Stomach (tissue), 8 donors: ENCODE measurements at regions not wholly inside any gene's neighbourhood (a gene's known extent, or its start where the extent isn't known, plus 50 kb on each side); places are given as distances from the start of the nearest gene placed in this dataset.

Experiments used
- DNase-seq, 2 donors: peaks; one replicate each; pipeline versions ENCODE4 v3.0.0 to v3.0.0-alpha.2; 2013 to 2019
- H3K27ac ChIP-seq, 5 donors: fragments of 200-600 bp in 4 of 5; sonication (generic) in 4 of 5; one replicate each; pipeline ENCODE4 v1.5.1; 2013 to 2019; ENCODE audit warnings: mild to moderate bottlenecking in 1 of 5, moderate library complexity in 1 of 5
- H3K27me3 ChIP-seq, 3 donors: fragments of 200-600 bp; sonication (generic); one replicate each; pipeline ENCODE4 v1.5.1; 2017 to 2019; ENCODE audit warnings: mixed run types in 1 of 3
- H3K36me3 ChIP-seq, 4 donors: fragments of 200-600 bp; sonication (generic); 1 replicate in 3 of 4; 2 replicates in 1 of 4; pipeline ENCODE4 v1.5.1; 2016 to 2019
- H3K4me1 ChIP-seq, 4 donors: fragments of 200-600 bp; sonication (generic); one replicate each; pipeline ENCODE4 v1.5.1; 2016 to 2019
- H3K4me3 ChIP-seq, 4 donors: fragments of 200-600 bp; sonication (generic) in 3 of 4; one replicate each; pipeline ENCODE4 v1.5.1; 2016 to 2019; ENCODE audit warnings: mild to moderate bottlenecking in 1 of 4
- H3K9me3 ChIP-seq, 4 donors: fragments of 200-600 bp; sonication (generic); one replicate each; pipeline ENCODE4 v1.5.1; 2016 to 2019
- CTCF ChIP-seq, 7 experiments: fragments of 450-650 bp in 4 of 7; fragments of 200-600 bp in 3 of 7; sonication (generic) in 3 of 7; IDR thresholded peaks; one replicate each; pipeline ENCODE4 v1.5.1; 2016 to 2019; ENCODE audit warnings: antibody characterized with exemption in 7 of 7, control low read depth in 2 of 7, mild to moderate bottlenecking in 1 of 7
- EP300 ChIP-seq: sonication (generic); formaldehyde crosslinking; IDR thresholded peaks from one replicate; pipeline ENCODE4 v1.6.1; 2017; ENCODE audit warnings: antibody characterized with exemption
- POLR2A ChIP-seq, 4 donors: fragments of 450-650 bp; IDR thresholded peaks; one replicate each; pipeline ENCODE4 v1.6.1; 2016; ENCODE audit warnings: antibody characterized with exemption in 4 of 4, control low read depth in 2 of 4, mild to moderate bottlenecking in 1 of 4, moderate library complexity in 1 of 4
- POLR2AphosphoS5 ChIP-seq, 3 donors: sonication (generic); formaldehyde crosslinking; IDR thresholded peaks; one replicate each; pipeline ENCODE4 v1.6.1; 2016; ENCODE audit warnings: antibody characterized with exemption in 3 of 3
- WGBS, 5 donors: extraction: QIAGEN DNeasy Blood & Tissue Kit in 3 of 5; methylation state at CpG; one replicate each; pipeline versions ENCODE4 v1.1.5 to v1.1.7; 2013 to 2018; 5-methylcytosine and 5-hydroxymethylcytosine counted together
- intact Hi-C: fragments of 100-400 bp; cut with DNase I; formaldehyde crosslinking; loops from one replicate; pipeline ENCODE4 v1.15.1; 2023; ENCODE audit warnings: low total_unique reads
- donor health status: healthy with polysubstance abuse.
- donor health status: Bipolar disorder and iron deficiency.
- donor health status: healthy.

GRCh38 chr13:76461999-76462398, 424.2 kb downstream of the KCTD12 start:
- no peak overlapping the region for H3K4me3 ChIP-seq
- TF ChIP-seq EP300 (no peak), POLR2A (IDR thresholded peaks at IDR 0.05) (no peak), POLR2AphosphoS5 (IDR thresholded peaks at IDR 0.05) (no peak), CTCF (IDR thresholded peaks at IDR 0.05) (no peak)
- no peaks in the 10 kb centered on the region for H3K27me3 ChIP-seq
- no peak overlapping the region for H3K27ac ChIP-seq
- H3K4me1 ChIP-seq: peaks cover 0 to 15% (median 0%) of the 10 kb centered on the region in 4 donors
- 36 to 51% (median 48%) methylated on average over 4 of the region's 4 CpGs for WGBS, 5 donors
- H3K9me3 ChIP-seq: no peaks in the 10 kb centered on the region
- DNase-seq: peak in 1 of 2 donors; percentile 35
- intact Hi-C loops: no loop called here
- H3K36me3 ChIP-seq: no peaks in the 10 kb centered on the region

- Histone ChIP-seq H3K27me3 (no peaks in the 10 kb centered on the region), H3K4me3 (no peak overlapping the region), H3K9me3 (no peaks in the 10 kb centered on the region), H3K4me1 (peaks cover 0 to 15% (median 0%) of the 10 kb centered on the region in 4 donors), H3K36me3 (no peaks in the 10 kb centered on the region), H3K27ac (no peak overlapping the region)
- 84 to 93% (median 89%) methylated on average over 1 of the region's 1 CpG for WGBS, 5 donors
- no peak for TF ChIP-seq CTCF (IDR thresholded peaks at IDR 0.05)
- TF ChIP-seq EP300: no peak
- no peak for TF ChIP-seq POLR2A (IDR thresholded peaks at IDR 0.05)
- no peak for TF ChIP-seq POLR2AphosphoS5 (IDR thresholded peaks at IDR 0.05)
- DNase-seq: no peak
- intact Hi-C loops: no loop called here
Measured at GRCh38 chr13:76461484-76461883, 424.7 kb downstream of the KCTD12 start.

- intact Hi-C loops: no loop called here
- DNase-seq: no peak
- Histone ChIP-seq H3K36me3 (no peaks in the 10 kb centered on the region), H3K4me3 (no peak overlapping the region), H3K27ac (no peak overlapping the region), H3K4me1 (peaks cover 0 to 15% (median 0%) of the 10 kb centered on the region in 4 donors), H3K9me3 (no peaks in the 10 kb centered on the region), H3K27me3 (no peaks in the 10 kb centered on the region)
- TF ChIP-seq EP300: no peak
- no peak for TF ChIP-seq CTCF (IDR thresholded peaks at IDR 0.05)
- no peak for TF ChIP-seq POLR2A (IDR thresholded peaks at IDR 0.05)
- no peak for TF ChIP-seq POLR2AphosphoS5 (IDR thresholded peaks at IDR 0.05)
- WGBS, 5 donors: 80 to 90% (median 85%) methylated on average over 4 of the region's 4 CpGs
Measured at GRCh38 chr13:76459863-76460262, 426.3 kb downstream of the KCTD12 start.

GRCh38 chr13:76455960-76456359, 430.2 kb downstream of the KCTD12 start:
- Histone ChIP-seq H3K27me3 (no peaks in the 10 kb centered on the region), H3K36me3 (no peaks in the 10 kb centered on the region), H3K4me1 (no peaks in the 10 kb centered on the region), H3K9me3 (peaks cover 0 to 21% (median 5%) of the 10 kb centered on the region in 4 donors), H3K4me3 (no peak overlapping the region), H3K27ac (peak overlapping the region in 1 of 5 donors; percentile 3)
- 18 to 36% (median 33%) methylated on average over 1 of the region's 1 CpG for WGBS, 5 donors
- intact Hi-C loops: no loop called here
- TF ChIP-seq CTCF (IDR thresholded peaks at IDR 0.05) (no peak), POLR2AphosphoS5 (IDR thresholded peaks at IDR 0.05) (peak in 1 of 3 donors; percentile 13)
- peak in 1 of 2 donors; percentile 30 for DNase-seq
